ENCODE measurements at regions not wholly inside any gene's neighbourhood (a gene's known extent, or its start where the extent isn't known, plus 50 kb on each side); places are given as distances from the start of the nearest gene placed in this dataset.
A peak's percentile ranks its signal among the peaks of the same experiment; 100 is the strongest.

DNA sequence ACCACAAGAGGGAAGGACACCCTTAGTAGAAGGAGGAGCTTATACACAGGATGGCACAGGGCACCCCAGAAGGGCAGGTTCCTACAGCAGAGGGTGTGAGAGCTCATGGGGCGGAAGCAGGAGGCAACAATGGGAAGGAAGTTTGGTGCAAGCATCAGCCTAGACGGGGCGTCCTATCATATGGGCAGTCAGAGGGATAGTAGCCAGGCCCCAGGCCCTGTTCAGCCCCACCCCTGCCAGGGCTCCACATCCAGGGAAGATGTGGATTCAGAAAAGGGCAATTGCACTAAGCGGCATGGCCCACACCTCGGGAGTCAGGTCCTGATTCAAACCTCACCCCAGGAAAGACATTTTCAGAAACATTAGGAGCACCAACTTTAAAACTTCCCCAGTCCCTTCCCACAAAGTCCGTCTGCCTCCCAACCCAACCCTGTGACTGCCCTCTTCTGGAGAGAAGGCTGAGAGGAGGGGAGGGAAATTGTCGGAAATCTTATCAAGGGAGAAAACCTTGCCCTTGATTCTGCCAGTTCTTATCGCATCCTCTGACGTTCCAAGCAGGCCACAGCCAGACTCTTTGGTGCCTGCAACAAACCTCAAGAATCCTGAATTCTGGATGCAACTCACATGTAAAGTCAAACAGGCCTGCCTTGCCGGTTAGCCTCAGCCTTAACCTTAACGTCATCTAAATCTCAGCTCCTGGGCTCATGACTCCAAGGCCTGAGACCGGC lies 198.8 kb upstream of the CDH5 start:
- DNase-seq = no peak

DNA sequence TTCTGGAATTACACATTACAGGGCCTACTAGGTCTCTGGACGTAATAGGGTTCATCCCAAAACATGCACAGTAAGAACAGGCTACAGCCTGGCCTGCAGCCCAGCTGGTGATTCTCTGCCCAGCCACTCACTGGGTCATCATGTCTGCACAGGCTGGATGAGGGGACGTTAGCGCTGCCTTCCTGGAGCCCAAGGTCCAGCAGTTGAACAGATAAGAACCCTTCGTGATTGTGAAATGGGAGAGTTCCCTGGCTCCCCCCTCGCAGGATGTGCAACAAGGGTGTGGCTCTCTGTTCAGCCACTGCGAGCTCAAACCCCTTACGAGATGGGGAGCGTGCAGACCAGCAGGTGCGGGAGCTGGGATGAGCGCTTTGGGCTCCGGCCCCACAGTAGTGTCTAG lies 200.0 kb upstream of the CDH5 start:
- DNase-seq = no peak

DNA sequence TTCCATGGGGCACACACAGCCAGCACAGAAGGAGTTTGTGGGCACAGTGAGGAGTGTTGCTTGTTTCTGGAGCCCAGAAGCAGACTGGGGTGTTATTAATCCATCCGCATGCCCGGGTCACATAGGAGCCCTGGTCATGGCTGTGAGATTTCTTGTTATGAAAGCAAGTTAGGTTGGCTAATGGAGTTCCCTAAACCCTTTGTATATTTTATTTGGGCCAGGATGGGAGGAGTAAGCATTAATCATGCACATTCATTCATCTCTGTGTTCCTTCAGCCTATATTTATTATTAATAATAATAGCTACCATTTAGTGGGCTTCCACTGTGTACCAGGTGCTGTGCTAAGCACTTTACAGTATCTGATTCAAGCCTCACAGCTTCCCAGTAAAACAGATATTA lies 200.6 kb upstream of the CDH5 start:
- no peak for DNase-seq

DNA sequence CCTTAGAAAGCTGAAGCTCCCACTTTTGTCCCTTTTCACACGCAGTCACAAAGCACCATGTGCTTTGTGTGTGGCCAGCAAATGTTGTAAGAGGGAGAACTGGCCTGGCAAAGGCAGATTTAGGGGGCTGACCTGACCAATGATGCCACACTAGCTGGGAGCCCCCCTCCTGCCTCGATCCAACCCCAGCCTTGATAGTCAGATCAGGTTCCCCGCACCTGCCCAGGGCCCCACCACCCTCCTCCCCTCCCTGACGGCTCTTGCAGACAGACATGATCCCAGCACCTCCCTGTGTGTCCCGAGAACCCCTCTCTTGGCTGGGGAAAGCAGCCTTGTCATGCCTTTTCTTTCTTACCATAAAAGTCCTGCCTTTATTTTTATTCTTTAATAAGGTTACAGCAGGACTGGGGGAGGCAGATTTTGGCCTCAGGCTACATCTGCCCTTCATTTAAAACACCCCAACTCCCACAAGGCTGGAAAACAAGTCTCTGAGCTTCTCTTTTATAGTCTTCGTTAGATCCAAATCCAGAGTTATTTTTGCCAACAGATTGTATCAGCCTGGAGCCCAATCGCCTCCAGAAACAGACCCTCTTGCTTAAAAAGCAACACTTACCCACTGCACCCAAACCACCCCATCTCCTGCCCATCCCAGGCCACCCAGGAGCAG lies 201.8 kb upstream of the CDH5 start:
- DNase-seq = no peak

DNA sequence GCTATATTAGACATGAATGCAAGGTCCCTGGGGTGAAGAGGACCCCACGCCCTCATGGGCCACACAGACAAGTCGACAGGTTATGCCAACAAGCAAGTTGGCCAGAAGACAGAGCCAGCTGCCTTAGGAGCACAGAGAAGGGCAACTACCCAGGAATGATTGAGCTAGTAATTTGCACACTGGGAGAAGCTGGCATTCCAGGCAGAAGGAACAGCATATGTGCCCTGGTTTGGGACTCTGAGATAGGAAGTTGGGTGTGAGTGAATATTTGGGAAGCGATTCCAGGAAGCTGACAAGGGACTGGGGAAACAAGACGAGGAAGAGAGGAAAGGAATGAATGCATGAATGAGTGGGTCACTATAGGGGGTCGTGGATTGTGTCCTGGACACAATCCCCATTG lies 203.7 kb upstream of the CDH5 start:
- no peak for DNase-seq

DNA sequence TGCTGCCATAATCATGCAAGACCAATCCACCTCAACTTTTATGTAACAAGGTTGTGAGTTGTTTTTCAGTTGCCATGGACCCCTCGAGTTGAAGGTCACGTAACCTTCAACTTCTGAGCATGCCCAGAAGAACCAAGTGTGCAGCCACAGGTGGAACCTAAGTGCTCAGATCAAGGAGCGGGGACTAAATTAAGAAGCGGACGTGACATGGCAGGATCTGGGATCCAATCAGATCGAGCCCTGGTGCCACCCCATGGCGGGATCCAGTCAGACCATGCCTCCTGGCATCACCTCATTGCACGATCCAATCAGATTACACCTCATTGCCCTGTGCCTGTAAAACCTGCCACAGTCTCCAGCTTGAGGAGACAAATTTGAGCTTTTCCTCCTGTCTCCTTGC lies 204.5 kb upstream of the CDH5 start:
- no peak for DNase-seq

DNA sequence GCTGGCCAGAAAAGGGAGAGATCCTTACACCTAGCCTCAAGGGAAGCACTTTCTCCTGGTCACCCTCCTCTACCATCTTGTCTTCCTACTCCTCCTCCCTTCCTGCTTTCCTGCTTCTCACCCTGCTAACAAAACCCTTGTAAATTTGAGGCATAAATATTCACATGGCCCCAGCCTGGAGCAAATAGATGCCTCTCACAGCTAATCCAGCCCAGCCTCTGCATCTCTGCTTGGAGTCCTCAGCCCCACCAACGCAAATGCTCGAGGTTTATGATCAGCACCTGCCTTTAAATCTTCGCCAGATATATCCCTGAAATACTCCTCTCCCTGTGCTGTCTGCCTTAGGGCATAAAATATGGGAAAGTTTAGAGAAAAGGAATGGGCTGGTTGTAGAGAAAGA lies 205.2 kb upstream of the CDH5 start:
- no peak for DNase-seq

DNA sequence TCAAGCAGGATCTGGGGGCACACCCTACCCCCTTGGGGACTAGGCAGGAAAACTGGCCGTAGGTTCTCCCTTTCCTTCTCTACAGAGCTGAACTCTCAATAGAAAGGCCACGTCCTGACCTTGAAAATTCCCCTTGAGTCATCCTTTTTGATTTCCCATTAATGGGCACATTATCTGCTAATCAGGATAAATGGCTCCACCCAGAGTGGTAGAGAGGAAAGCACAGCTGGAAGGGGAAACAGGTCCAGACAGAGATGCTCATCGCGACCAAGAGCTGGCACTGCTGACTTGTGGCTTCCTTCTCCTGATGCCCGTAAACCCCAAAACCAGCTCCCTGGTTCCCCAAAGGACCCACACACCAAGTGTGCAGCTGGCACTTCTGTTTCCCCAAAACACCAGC lies 206.5 kb upstream of the CDH5 start:
- no peak for DNase-seq

DNA sequence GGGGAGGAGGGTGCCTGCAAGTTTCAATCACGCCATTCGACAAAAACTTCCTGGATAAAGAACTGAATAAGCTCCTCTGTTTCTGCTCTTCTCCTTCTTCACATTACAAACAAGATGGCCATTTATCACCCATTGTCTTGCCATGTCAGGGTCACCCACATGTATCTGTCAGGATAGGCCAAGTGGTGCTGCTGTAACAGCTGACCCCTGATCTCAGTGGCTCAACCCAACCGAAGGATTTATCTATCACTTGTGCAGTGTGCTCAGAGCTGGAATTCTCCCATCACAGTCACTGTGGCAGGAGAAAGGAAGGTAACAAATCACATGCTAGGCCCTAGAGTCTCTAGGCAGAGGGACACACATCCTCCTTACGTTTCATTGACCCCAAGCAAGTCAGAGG lies 210.0 kb upstream of the CDH5 start:
- DNase-seq = no peak

DNA sequence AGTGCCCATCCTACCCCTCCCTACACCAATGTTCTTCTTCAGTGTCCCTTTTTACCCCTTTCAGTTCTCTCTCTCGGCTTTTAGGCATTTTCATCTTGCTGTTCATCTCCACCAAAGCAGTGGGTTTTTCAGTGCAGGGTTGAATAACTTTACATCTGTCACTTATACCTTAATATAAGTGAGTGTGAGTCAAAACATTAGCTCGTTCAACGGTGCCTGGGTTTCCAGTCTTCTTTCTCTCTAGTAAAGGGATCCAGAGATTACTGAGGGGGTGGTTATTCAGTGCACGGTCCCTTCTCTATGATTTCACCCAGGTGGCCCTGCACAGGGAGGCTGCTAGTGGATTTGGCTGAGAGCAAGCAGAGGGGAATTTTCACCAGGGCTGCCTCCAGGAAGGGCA lies 210.6 kb upstream of the CDH5 start:
- DNase-seq = no peak

DNA sequence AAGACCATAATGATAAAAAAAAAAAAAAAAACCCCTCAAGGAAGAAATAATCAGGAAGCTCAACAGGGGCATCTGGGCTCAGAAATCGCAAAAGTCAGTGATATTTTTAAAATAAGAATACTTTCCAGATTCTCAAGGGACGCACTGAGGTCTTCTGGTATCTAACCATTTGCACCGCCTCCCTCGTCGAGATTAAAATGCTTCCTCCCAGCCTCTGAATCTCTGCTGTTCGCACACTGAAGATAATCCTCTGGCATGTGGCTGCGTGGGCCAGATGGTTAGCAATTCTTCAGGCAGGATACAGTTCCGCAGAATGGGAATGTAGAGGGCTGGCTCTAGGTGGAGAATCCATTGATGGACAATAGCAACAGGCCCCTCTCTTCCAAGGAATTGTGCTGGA lies 211.7 kb upstream of the CDH5 start:
- DNase-seq = no peak

DNA sequence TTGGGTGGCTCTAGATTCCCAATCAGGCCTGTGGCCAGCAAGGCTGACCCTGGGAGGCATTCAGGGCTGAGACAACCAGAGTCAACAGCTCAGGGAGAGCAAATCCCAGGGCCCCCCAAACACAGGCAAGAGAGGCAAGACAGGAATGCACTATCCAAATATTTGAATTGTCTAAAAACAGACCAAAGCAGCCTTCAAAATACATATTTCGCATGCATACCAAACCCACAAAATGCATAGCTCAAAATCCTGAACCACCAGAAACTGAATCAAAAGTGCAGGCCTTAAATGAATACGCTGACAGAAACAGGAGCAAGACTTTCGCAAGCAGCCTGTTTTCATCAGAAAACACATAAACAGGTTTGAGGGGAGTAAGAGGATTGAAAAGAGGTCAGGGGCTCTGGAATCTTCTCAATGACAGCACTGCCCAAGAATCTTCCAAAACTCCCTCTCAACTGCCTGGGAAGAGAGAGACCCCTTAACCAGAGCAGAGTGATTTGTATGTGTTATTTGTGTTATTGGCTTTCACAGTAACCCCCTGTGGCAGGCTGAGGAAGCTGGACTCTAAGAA lies 213.6 kb upstream of the CDH5 start:
- DNase-seq = no peak

DNA sequence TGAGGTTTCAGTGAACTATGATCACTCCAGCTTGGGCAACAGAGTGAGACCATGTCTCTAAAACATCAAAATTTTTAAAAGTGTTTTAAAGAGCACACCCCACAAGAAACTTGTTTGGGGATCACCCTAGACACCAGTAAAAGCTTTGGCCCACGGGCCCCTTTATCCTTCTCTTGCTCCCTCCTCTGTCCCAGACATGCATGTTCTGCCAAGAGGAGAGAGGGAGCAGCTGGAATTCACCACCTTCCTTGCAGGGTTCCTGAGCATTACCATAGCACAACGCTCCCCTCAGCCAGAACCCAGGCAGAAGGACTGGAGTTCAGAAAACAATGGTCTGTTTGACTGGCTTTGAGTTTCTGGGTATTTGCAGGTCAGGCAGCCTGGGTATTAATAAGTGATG lies 214.3 kb upstream of the CDH5 start:
- DNase-seq = no peak

DNA sequence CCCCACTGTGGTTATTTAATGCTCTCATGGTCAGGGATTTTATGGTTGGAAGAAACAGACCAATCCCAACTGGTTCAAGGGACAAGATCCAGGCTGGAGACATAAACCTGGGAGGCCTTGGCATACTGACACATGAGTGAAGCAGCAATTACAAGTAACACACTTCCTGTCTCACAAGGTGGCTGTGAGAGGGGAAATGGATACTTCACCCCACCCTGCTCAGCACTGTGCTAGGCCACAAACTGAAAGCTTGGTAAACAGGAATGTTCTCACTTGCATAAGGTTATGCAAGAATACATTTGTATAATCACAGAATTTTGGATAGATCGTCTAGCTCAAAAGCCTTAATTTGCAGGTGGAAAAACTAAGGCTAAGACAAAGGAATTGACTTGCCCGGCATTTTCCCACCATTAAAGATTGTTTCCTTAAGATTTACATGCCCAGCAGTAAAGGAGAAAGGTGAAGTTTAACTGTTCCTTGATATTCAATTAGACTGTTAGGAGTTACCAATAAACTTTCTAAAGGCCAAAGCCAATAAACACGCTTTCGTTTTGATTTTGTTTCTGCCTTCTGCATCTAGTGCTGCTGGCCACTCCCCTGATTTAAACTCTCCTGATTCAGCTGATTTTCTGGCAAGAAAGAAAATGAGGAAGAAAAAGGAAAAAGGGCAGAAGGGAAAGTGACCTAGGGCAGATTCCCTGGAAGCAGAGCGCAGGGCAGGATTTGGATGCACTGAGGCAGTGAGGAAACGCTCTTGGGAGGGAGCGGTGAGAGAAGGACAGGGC lies 215.6 kb upstream of the CDH5 start:
- DNase-seq = peak; percentile 13

DNA sequence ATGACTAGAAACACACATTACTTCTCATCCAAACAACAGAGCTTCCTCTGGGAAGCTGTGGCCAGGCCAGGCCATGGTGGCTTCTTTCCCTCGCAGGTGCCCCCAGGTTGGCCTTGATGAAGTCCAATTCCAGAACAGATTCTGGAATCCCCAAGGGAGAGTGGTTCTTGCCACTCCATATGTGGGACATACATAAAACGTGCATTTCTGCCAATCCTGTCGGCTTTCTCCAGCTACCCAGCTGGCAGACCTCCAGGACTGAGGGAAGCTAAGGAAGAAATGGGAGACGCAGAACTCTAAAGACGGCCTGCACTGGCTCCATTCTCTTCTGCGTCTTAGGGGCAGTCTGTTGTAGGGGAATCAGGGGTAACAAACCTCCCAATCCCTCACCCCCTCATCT lies 219.2 kb upstream of the CDH5 start:
- DNase-seq = no peak

DNA sequence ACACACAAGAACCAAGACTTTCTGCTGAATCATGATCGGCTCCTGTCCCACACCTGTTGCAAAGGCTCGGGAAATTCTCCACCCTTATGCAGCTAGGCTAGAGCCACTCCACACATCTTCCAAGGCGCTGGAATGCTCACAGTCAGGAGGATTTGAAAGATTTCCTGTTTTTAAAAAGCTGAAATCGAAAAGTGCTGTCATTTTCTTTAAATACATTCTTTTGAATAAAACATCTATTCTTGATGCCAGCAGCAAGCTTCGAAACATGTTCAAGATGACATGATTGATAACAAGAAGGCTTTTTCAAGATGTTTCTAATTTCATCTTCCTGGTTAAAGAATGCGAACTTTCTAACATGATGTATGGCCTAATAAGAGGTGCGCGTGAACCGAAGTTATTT lies 219.7 kb upstream of the CDH5 start:
- no peak for DNase-seq

DNA sequence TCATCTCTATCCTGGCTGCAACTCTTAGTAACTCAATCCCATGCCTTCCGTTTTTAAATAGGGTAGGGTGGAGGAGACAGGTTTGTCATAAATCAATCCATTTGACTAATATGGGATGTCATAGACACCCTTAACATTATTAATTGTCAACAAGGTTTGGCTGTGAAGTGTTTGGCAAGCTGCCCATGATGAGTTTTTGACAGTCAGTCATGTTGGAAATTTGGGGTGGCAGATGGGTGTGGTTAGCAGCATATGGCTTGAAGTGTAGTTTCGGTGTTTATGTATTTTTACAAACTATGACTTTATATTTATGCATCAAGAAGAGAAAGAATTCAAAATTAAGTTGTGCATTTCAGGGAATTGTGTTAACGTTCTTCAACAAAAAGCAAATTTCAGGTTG lies 221.8 kb upstream of the CDH5 start:
- no peak for DNase-seq

DNA sequence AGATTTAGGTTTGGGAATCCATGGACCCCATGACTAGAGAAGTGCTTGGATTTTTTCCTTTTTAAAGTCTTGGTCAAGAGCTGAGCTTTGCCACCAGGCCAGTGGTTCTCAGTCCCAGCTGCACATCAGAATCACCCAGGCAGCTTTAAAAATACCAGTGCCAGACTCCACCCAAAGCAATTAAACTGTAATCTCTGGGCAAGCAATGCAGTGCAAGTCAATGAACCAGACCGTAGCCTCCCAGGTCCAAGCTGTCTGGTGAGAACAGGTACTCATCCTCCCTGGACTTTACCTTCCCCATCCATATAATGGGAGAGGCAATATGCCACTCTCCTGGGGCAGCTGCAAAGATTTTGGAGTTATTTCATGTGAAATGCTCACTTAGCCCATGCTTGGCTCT lies 223.1 kb upstream of the CDH5 start:
- no peak for DNase-seq

DNA sequence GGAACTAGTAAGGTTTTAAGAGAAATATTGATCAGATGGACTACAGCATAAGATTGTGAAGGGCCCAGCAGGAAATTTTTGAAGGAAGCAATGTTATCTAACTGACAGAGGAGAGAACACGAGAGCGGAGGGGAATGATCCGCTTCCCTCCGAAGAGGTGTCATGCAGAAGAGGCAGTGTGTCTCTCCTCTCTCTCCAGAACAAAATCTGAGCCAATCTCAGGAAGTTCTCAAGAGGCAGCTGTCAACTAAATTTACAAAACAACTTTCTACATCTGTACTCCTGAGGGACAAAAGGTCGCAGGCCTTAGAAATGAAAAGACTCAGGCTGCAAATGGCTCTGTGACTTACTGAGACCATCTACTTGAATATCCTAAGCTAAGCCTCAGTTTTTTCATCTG lies 224.6 kb upstream of the CDH5 start:
- DNase-seq = no peak

DNA sequence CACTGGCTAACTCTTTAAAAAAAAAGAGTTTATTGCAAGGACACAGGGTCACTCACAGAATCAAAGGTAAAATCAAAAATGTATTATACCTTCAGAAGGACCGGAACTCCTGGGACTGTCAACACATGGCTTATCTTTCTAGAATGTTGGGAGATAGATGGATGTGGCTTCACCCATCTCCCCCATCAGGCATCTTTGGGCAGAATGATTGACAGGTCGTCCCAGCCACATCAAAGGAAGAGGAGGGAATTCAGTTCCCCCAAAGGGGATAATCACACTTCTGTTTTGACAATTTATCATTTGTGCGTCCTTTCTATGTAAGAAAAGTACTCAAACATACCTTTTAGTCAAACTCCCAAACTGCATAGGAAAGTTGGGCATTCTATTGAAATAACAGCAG lies 228.6 kb upstream of the CDH5 start:
- DNase-seq = no peak

DNA sequence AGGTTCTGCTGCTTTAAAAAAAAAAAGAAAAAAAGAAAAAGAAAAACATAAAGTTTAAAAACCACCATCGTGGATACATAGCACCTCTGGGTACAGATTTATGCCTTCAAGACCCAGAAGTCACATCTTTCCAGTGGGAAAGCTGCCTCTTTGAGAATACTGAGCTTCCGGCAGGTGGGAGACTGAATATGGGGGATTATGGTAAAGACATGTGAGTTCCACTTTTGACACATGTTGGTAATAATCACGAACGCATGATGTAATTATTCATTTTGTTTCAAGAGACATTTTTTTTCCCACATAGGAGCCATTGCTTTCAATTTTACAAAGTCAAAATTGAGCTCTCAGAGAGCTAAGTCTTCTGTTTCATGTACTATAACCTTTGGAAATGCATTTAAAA lies 229.7 kb upstream of the CDH5 start:
- DNase-seq = no peak

DNA sequence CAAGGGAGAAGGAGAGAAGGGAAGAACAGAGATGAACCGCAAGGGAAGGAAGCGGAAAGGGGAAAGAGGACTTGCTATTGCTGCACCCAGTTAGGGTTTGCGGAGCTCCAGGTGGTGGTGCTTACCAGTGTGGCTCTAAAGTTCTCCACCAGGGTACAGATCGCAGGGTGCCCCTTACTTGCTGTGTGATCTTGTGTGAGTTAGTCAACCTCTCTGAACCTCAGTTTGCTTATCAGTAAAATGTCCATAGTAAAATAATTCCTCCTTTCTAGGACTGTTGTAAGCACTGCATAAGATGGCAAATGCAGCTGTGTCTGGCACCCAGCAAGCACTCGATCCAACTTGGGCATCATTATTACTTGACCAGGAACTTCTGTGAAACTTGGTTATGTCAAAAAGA lies 230.7 kb upstream of the CDH5 start:
- no peak for DNase-seq

DNA sequence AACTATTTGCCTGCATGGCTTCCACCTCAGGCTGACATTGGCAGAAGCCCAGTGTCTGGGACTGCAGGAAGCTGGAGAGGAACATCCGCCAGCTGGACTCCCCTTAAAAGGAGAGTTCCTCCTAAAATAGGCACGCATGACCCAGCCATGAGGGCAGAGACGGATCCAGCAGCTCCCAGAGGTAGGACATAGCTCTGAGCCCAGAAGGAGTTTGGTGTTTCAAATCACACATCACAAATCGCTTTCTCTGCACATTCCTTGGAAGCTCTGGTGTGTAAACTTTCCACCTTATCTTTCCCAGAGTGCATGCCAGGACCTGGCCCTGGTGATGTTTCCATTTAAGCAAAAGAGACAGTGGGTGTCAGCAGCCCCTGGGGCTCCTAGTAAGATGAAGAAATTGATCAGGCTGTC lies 231.1 kb upstream of the CDH5 start:
- no peak for DNase-seq

DNA sequence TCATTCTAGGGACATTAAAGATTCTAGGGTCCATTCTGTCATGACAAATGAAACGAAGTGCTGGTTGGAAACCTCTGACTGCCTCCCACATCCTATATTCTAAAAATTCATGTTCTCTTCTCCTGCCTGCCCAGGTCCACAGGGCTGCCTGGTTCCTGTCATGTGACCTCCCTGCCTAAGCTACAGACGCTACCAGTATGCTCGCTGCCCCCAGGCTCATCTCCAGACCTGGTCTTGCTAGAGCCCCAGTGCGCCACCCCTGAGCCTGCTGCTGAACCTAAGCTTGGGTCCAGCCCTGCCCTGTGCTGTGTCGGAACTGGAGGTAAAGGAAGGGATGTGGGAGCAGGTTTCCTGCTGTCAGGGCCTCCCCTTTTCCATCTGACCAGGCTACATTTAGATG lies 231.6 kb upstream of the CDH5 start:
- no peak for DNase-seq
